ENCODE measurements at regions not wholly inside any gene's neighbourhood (a gene's known extent, or its start where the extent isn't known, plus 50 kb on each side); places are given as distances from the start of the nearest gene placed in this dataset.

- intact Hi-C loops (cut with DNase I): loop anchor here (10.0 kb wide), 1 partner anchor 230 kb away; the partner anchor contains the start of gene RRAGC
- Histone ChIP-seq H3K9ac (ENCODE audit: low read depth in 2 of 2, low read length in 2 of 2) (no peak overlapping the region), H3K4me1 (no peaks in the 10 kb centered on the region), H3K4me3 (no peak overlapping the region), H3K27me3 (peaks cover 20% of the 10 kb centered on the region), H3K27ac (no peak overlapping the region), H3K9me3 (no peaks in the 10 kb centered on the region), H3K36me3 (no peaks in the 10 kb centered on the region)
- TF ChIP-seq CTCF (IDR thresholded peaks at IDR 0.05): no peak
- no peak for DNase-seq
These were observed 59.0 kb downstream of the NDUFS5 start for GRCh38 chr1:39085174-39085573.

DNA sequence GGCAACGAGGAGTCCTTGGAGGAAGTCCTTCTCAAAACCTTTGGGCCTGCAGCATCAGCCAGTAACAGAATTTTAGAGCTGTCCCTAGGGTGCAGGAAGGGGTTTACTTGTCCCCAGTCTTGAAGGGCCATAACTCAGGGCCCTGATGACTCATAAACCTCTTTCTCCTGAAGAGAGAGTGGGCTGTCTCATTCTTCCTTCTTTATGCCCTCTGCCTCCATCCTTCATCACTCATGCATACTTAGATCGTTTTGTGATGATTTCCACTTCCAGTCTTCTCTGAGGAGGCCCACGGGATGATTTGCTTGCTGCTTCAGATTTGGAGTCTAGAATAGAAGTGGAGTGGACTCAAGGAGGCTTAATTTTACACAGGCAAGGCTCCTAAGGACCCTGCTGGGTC, 60.2 kb downstream of the NDUFS5 start:
- DNase-seq: no peak
- H3K27ac ChIP-seq: no peak overlapping the region
- H3K36me3 ChIP-seq: no peaks in the 10 kb centered on the region

DNA sequence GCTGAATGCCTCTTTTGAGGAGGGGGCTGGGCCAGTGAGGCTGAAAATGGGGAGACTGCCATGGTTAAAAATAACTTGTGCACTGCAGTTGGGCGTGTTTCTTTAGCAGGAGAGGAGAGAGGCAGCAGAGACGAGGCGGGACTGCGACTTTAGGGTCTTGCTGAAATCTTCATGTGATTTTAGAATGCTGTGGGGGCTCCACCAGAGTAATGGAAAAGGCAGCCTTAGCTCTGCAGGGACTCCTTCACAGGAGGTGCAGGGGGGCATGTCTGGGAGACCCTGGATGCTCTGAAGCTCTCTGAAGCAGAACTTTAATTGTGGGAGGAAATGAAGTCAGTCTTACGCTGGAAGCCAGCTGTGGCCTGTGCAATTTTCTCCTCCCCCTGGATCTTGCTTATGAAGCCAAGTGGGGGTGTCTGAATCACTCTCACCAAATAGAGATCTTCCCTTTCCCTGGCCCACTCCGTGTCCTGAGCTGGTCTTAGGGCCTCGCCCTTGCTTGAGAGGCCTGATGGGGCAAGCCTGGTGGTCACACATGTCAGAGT, 60.8 kb downstream of the NDUFS5 start:
- Histone ChIP-seq H3K4me1 (no peaks in the 10 kb centered on the region), H3K9ac (ENCODE audit: low read depth in 2 of 2, low read length in 2 of 2) (peak overlapping the region in 1 of 2 donors; percentile 2), H3K27me3 (peaks cover 11% of the 10 kb centered on the region), H3K27ac (no peak overlapping the region), H3K9me3 (no peaks in the 10 kb centered on the region), H3K4me3 (no peak overlapping the region), H3K36me3 (no peaks in the 10 kb centered on the region)
- TF ChIP-seq CTCF (IDR thresholded peaks at IDR 0.05): no peak
- intact Hi-C loops (cut with DNase I): loop anchor here (10.0 kb wide), 1 partner anchor 232 kb away; the partner anchor contains the start of gene RRAGC
- DNase-seq: no peak

More for the DNA sequence above, 60.2 kb downstream of the NDUFS5 start:
- no peak for TF ChIP-seq CTCF (IDR thresholded peaks at IDR 0.05)
- peaks cover 14% of the 10 kb centered on the region for H3K27me3 ChIP-seq
- H3K9ac ChIP-seq (ENCODE audit: low read depth in 2 of 2, low read length in 2 of 2): peak overlapping the region in 1 of 2 donors; percentile 2
- intact Hi-C loops (cut with DNase I): loop anchor here (10.0 kb wide), 1 partner anchor 232 kb away; the partner anchor contains the start of gene RRAGC
- H3K9me3 ChIP-seq: no peaks in the 10 kb centered on the region
- no peak overlapping the region for H3K4me3 ChIP-seq
- no peaks in the 10 kb centered on the region for H3K4me1 ChIP-seq

DNA sequence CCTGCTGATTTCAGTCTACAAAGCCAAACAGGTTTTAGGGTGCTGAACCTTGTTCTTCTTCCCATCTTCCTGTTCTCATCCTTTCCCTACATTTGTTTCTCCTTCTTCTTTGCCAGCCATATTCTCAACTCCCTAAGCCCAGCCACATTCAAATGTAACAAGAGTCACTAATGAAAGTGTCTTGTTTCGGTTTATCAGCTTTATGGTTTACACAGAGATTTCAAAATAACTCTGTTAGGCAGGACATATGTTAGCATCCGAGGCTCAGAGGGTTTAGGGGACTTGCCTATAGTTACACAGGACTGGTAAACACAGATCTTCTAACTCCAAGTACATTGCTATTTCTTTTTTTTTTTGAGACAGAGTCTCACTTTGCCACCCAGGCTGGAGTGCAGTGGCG, 61.3 kb downstream of the NDUFS5 start:
- Histone ChIP-seq H3K9me3 (no peaks in the 10 kb centered on the region), H3K27ac (no peak overlapping the region), H3K4me1 (no peaks in the 10 kb centered on the region), H3K27me3 (peaks cover 6% of the 10 kb centered on the region), H3K4me3 (no peak overlapping the region), H3K36me3 (no peaks in the 10 kb centered on the region), H3K9ac (ENCODE audit: low read depth in 2 of 2, low read length in 2 of 2) (no peak overlapping the region)
- no peak for DNase-seq
- intact Hi-C loops (cut with DNase I): loop anchor here (10.0 kb wide), 1 partner anchor 233 kb away; the partner anchor contains the start of gene RRAGC
- TF ChIP-seq CTCF (IDR thresholded peaks at IDR 0.05): no peak

- intact Hi-C loops (cut with DNase I): loop anchor here (10.0 kb wide), 1 partner anchor 234 kb away; the partner anchor contains the start of gene RRAGC
- H3K9me3 ChIP-seq: no peaks in the 10 kb centered on the region
- no peak for DNase-seq
- no peaks in the 10 kb centered on the region for H3K4me1 ChIP-seq
- no peak overlapping the region for H3K27ac ChIP-seq
- no peaks in the 10 kb centered on the region for H3K36me3 ChIP-seq
- no peak for TF ChIP-seq CTCF (IDR thresholded peaks at IDR 0.05)
- H3K4me3 ChIP-seq: no peak overlapping the region
- no peak overlapping the region for H3K9ac ChIP-seq (ENCODE audit: low read depth in 2 of 2, low read length in 2 of 2)
- no peaks in the 10 kb centered on the region for H3K27me3 ChIP-seq
These were observed 62.5 kb downstream of the NDUFS5 start for GRCh38 chr1:39088658-39089057.

Data from colonic mucosa (tissue), 4 donors.